Esophagus squamous epithelium (tissue), 5 donors: ENCODE measurements at regions not wholly inside any gene's neighbourhood (a gene's known extent, or its start where the extent isn't known, plus 50 kb on each side); places are given as distances from the start of the nearest gene placed in this dataset.

Source experiments
- DNase-seq: peaks from one replicate; lab custom pipeline; 2025; lab: John Stamatoyannopoulos, UW
- H3K27ac ChIP-seq, 4 donors: fragments of 200-600 bp; sonication (generic); one replicate each; pipeline ENCODE4 v1.5.1; 2016 to 2019; ENCODE audit warnings: mild to moderate bottlenecking in 1 of 4
- H3K27me3 ChIP-seq, 4 donors: fragments of 200-600 bp; sonication (generic); 1 replicate in 3 of 4; 2 replicates in 1 of 4; pipeline versions ENCODE4 v1.5.1 to v1.6.0; 2017 to 2021; ENCODE audit warnings: antibody characterized with exemption in 1 of 4
- H3K36me3 ChIP-seq, 3 donors: fragments of 200-600 bp; sonication (generic); one replicate each; pipeline ENCODE4 v1.5.1; 2016 to 2019
- H3K4me1 ChIP-seq, 3 donors: fragments of 200-600 bp; sonication (generic); one replicate each; pipeline ENCODE4 v1.5.1; 2017 to 2019
- H3K4me3 ChIP-seq, 4 donors: fragments of 200-600 bp; sonication (generic); 1 replicate in 3 of 4; 2 replicates in 1 of 4; pipeline ENCODE4 v1.5.1; 2016 to 2019; ENCODE audit warnings: mild to moderate bottlenecking in 2 of 4, moderate library complexity in 1 of 4
- H3K9me3 ChIP-seq, 3 donors: fragments of 200-600 bp; sonication (generic); one replicate each; pipeline ENCODE4 v1.5.1; 2016 to 2019
- POLR2A ChIP-seq, 4 donors: fragments of 450-650 bp; IDR thresholded peaks; one replicate each; pipeline ENCODE4 v1.6.1; 2017; ENCODE audit warnings: antibody characterized with exemption in 4 of 4, mild to moderate bottlenecking in 4 of 4, moderate library complexity in 3 of 4
- WGBS, 2 donors: methylation state at CpG; one replicate each; pipeline ENCODE4 v1.1.5; 2018; 5-methylcytosine and 5-hydroxymethylcytosine counted together
- intact Hi-C: fragments of 100-400 bp; cut with DNase I; formaldehyde crosslinking; loops from one replicate; pipeline ENCODE4 v1.15.0; 2022
- TF ChIP-seq, protein P1 (sequence below), 6 experiments: fragments of 450-650 bp in 4 of 6; fragments of 200-600 bp in 2 of 6; sonication (generic) in 2 of 6; IDR thresholded peaks; one replicate each; pipeline ENCODE4 v1.5.1; 2016 to 2019; ENCODE audit warnings: antibody characterized with exemption in 6 of 6, mild to moderate bottlenecking in 4 of 6, moderate library complexity in 4 of 6
- donor health status: DM: yes; HTN: yes; CAD: no.

DNA sequence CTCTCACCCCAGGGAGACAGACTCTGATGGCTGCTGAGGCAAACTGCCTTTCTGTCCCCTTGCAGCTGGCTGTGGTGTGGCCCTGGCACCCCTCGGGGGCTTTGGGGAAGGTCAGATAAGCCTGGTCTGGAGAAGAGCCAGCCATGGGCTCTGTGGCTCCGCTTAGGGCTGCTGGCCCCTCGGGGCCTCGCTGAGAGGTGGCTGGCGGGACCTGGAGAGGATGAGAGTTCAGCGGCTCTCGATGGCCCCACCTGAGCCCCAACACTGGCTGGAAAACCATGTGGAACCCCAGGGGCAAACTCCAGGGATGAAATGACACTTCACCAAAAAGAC, 56.1 kb upstream of the ASAP2 start:
- no peak overlapping the region for H3K4me3 ChIP-seq
- H3K4me1 ChIP-seq: peaks cover 0 to 18% (median 0%) of the 10 kb centered on the region in 3 donors
- TF ChIP-seq, protein P1, sequence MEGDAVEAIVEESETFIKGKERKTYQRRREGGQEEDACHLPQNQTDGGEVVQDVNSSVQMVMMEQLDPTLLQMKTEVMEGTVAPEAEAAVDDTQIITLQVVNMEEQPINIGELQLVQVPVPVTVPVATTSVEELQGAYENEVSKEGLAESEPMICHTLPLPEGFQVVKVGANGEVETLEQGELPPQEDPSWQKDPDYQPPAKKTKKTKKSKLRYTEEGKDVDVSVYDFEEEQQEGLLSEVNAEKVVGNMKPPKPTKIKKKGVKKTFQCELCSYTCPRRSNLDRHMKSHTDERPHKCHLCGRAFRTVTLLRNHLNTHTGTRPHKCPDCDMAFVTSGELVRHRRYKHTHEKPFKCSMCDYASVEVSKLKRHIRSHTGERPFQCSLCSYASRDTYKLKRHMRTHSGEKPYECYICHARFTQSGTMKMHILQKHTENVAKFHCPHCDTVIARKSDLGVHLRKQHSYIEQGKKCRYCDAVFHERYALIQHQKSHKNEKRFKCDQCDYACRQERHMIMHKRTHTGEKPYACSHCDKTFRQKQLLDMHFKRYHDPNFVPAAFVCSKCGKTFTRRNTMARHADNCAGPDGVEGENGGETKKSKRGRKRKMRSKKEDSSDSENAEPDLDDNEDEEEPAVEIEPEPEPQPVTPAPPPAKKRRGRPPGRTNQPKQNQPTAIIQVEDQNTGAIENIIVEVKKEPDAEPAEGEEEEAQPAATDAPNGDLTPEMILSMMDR (IDR thresholded peaks at IDR 0.05): no peak
- no peak for TF ChIP-seq POLR2A (IDR thresholded peaks at IDR 0.05)
- H3K27ac ChIP-seq: no peak overlapping the region
- no peak for DNase-seq
- peaks cover 0 to 77% (median 0%) of the 10 kb centered on the region in 4 donors for H3K27me3 ChIP-seq
- intact Hi-C loops: no loop called here
- H3K9me3 ChIP-seq: no peaks in the 10 kb centered on the region
- H3K36me3 ChIP-seq: no peaks in the 10 kb centered on the region
- no CpG with 5 or more reads among the region's 7 CpGs for WGBS, 2 donors

DNA sequence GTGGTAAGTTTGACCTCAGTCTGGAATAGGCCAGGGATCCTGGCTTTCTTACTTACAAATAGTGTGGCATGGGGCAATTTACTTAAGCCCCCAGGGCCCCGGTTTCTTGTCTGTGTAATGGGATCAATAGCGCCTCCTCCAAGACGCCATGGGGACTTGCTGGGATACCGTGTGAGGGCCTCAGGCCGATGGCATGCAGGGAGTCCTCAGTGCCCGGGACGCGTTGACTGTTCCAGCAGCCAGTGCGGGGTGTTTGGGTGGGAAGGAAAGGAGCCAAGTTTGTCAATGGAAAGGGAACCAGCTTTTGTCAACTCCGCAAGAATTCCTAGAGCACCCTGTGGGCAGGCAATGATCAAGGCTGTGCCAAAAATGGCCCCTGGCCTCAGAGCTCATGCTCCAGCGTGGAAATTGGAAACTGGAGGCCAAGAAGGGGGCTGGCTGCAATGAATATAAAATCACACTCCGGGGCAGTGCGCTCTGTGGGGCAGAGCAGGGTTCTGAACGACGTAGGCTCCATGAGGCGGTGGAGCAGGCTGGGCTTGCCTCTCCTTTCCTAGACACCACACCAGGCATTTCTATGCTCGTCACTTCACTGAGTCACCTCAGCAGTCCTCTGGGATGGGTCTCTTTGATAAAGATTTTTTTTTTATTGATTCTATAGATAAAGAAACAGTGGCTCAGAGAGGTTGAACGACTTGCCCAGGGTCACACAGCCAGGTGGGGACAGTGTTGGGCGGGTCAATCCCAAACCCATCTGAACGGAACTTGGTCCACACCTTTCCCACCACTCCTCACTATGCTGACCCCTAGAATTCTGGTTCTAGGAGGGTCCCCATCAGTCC, 56.7 kb upstream of the ASAP2 start:
- DNase-seq: no peak
- TF ChIP-seq POLR2A (IDR thresholded peaks at IDR 0.05): no peak
- TF ChIP-seq, protein P1 (IDR thresholded peaks at IDR 0.05): no peak
- Histone ChIP-seq H3K4me1 (peaks cover 0 to 23% (median 0%) of the 10 kb centered on the region in 3 donors), H3K27me3 (peaks cover 0 to 71% (median 0%) of the 10 kb centered on the region in 4 donors), H3K36me3 (no peaks in the 10 kb centered on the region), H3K4me3 (no peak overlapping the region), H3K27ac (no peak overlapping the region), H3K9me3 (no peaks in the 10 kb centered on the region)
- intact Hi-C loops: loop anchor here (10.0 kb wide), 1 partner anchor 185 kb away; no protein-coding TSS in a partner anchor
- WGBS, 2 donors: 81 to 89% methylated on average over 12 to 14 of the region's 20 CpGs

DNA sequence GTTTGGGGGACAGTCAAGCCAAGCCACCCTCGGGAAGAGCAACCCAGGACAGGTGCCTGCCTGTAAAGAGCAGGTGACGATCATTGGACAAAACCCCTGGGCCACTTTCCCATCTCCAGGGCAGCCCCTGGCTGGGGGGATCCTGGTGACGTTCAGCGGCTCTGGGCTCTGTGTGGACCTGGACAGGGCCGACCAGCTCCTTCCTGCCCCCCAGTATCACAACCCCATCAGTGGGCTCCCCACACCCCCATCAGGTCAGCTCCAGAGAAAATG, 57.3 kb upstream of the ASAP2 start:
- no peaks in the 10 kb centered on the region for H3K9me3 ChIP-seq
- no peak overlapping the region for H3K4me3 ChIP-seq
- no peak for DNase-seq
- WGBS, 2 donors: 74% methylated on average over 4 of the region's 5 CpGs; no CpG with 5 or more reads in 1 of the 2 donors
- intact Hi-C loops: loop anchor here (10.0 kb wide), 1 partner anchor 185 kb away; no protein-coding TSS in a partner anchor
- H3K4me1 ChIP-seq: peaks cover 0 to 29% (median 0%) of the 10 kb centered on the region in 3 donors
- TF ChIP-seq, protein P1 (IDR thresholded peaks at IDR 0.05): no peak
- no peak for TF ChIP-seq POLR2A (IDR thresholded peaks at IDR 0.05)
- no peak overlapping the region for H3K27ac ChIP-seq
- no peaks in the 10 kb centered on the region for H3K36me3 ChIP-seq
- peaks cover 0 to 70% (median 0%) of the 10 kb centered on the region in 4 donors for H3K27me3 ChIP-seq

DNA sequence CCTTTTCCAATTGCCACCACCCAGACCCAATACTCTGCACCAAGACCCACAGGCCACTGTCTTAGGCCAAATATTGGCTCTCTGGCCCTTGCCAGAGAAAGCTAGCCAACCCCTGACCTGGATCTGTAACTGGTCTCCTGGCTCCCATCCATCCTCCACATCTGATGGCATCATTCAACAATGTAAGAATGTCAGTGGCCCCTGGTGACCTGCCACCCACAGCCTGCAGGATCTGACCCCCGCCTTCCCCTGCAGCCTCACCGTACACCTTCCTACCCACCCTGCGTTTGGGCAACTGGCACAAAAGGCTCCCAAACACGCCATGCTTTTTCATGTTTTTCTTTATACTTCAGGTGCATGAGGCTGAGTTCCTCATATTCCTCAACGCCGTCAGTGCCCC, 60.0 kb upstream of the ASAP2 start:
- intact Hi-C loops: loop anchor here (10.0 kb wide), 1 partner anchor 188 kb away; no protein-coding TSS in a partner anchor
- Histone ChIP-seq H3K27ac (no peak overlapping the region), H3K36me3 (no peaks in the 10 kb centered on the region), H3K4me1 (peaks cover 0 to 36% (median 13%) of the 10 kb centered on the region in 3 donors), H3K9me3 (no peaks in the 10 kb centered on the region), H3K27me3 (peaks cover 0 to 54% (median 0%) of the 10 kb centered on the region in 4 donors), H3K4me3 (no peak overlapping the region)
- DNase-seq: no peak
- TF ChIP-seq, protein P1 (IDR thresholded peaks at IDR 0.05): no peak
- TF ChIP-seq POLR2A (IDR thresholded peaks at IDR 0.05): no peak
- 84 to 88% methylated on average over 6 of the region's 6 CpGs for WGBS, 2 donors

DNA sequence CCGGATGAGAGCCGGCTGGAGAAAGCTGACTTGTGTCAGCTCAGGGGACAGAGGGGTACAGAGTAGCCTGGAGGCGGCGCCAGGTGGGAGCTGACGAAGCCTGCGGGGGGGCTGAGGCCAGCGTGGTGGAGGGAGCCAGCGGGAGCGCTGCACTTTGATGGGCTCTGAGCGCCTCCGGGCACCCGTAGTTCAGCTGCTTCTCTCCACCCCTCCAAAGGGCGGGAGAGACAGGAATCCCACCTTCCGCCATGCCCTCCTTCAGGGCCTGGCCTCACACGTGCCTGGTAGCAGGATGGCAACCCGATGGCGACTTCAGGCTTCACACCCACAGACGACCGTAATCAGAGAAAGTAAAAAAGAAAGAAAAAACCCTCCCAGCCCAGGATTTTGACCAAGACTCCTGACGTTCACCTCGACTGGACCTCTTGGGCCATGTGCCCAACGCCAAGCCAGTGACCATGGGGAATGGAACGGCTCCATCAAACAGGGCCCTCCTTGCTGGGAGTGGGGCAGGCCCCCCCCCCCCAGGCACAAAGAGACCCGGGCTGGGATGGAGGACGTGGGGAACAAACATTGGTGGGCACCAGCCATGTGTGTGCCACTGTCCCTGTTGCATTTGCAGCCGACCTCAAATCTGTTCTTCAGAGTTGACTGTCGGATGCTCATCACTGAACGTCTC, 60.7 kb upstream of the ASAP2 start:
- intact Hi-C loops: loop anchor here (10.0 kb wide), 1 partner anchor 189 kb away; no protein-coding TSS in a partner anchor
- H3K4me3 ChIP-seq: no peak overlapping the region
- no peaks in the 10 kb centered on the region for H3K9me3 ChIP-seq
- H3K27ac ChIP-seq: no peak overlapping the region
- peaks cover 0 to 57% (median 0%) of the 10 kb centered on the region in 4 donors for H3K27me3 ChIP-seq
- peaks cover 0 to 36% (median 13%) of the 10 kb centered on the region in 3 donors for H3K4me1 ChIP-seq
- WGBS, 2 donors: 83 to 96% methylated on average over 9 to 16 of the region's 28 CpGs
- TF ChIP-seq POLR2A (IDR thresholded peaks at IDR 0.05): no peak
- TF ChIP-seq, protein P1 (IDR thresholded peaks at IDR 0.05): no peak
- H3K36me3 ChIP-seq: no peaks in the 10 kb centered on the region
- no peak for DNase-seq
